Uterus (tissue), 2 donors: ENCODE measurements at regions not wholly inside any gene's neighbourhood (a gene's known extent, or its start where the extent isn't known, plus 50 kb on each side); places are given as distances from the start of the nearest gene placed in this dataset.
"Not testable (repeated sequence)": the region's sequence is repeated elsewhere in the genome, so short reads cannot be mapped to it uniquely, and the experiment has no call there.

Experiments used
- CTCF ChIP-seq, 4 experiments: fragments of 200-600 bp in 2 of 4; fragments of 450-650 bp in 2 of 4; sonication (generic) in 2 of 4; IDR thresholded peaks; one replicate each; pipeline ENCODE4 v1.5.1; 2016 to 2019; ENCODE audit warnings: antibody characterized with exemption in 4 of 4, mild to moderate bottlenecking in 2 of 4, moderate library complexity in 1 of 4
- POLR2A ChIP-seq, 2 donors: fragments of 450-650 bp; IDR thresholded peaks; one replicate each; pipeline ENCODE4 v1.6.1; 2016; ENCODE audit warnings: antibody characterized with exemption in 2 of 2, mild to moderate bottlenecking in 1 of 2, moderate library complexity in 1 of 2

GRCh38 chr5:154636786-154637185, 118.4 kb upstream of the LARP1 start:
- not testable (repeated sequence) for TF ChIP-seq CTCF, POLR2A (IDR thresholded peaks at IDR 0.05)
